GM20000 (cell line): ENCODE measurements at regions not wholly inside any gene's neighbourhood (a gene's known extent, or its start where the extent isn't known, plus 50 kb on each side); places are given as distances from the start of the nearest gene placed in this dataset.

Experiments used
- DNase-seq: peaks from one replicate; pipeline ENCODE4 v3.0.0; 2012; ENCODE audit warnings: low spot score
- TF ChIP-seq, protein P1 (sequence below): IDR thresholded peaks from 2 replicates; pipeline ENCODE4 v1.5.1; 2012; ENCODE audit warnings: mild to moderate bottlenecking, control low read depth; ENCODE audit errors: extremely low read depth, missing control alignments

DNA sequence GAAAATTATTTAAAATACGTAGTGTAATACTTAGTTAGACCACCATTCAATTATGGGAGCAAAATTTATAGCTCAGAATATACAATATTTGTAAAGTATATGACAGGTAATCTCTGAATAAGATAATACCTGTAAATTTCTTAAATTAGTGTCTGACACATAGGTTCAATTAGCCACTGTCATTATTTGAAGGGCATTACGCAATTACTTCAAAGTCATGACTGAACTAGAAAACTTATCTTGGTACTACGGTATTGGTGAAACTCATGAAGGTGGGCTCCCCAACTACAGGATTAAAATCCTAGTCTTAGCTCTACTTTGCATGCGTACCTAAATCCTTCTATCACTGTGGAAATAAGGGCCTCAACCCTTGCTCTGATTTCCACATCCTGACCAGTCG is 860.7 kb downstream of the PCDH19 start:
- TF ChIP-seq, protein P1, sequence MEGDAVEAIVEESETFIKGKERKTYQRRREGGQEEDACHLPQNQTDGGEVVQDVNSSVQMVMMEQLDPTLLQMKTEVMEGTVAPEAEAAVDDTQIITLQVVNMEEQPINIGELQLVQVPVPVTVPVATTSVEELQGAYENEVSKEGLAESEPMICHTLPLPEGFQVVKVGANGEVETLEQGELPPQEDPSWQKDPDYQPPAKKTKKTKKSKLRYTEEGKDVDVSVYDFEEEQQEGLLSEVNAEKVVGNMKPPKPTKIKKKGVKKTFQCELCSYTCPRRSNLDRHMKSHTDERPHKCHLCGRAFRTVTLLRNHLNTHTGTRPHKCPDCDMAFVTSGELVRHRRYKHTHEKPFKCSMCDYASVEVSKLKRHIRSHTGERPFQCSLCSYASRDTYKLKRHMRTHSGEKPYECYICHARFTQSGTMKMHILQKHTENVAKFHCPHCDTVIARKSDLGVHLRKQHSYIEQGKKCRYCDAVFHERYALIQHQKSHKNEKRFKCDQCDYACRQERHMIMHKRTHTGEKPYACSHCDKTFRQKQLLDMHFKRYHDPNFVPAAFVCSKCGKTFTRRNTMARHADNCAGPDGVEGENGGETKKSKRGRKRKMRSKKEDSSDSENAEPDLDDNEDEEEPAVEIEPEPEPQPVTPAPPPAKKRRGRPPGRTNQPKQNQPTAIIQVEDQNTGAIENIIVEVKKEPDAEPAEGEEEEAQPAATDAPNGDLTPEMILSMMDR, result no peak
- no peak for DNase-seq

DNA sequence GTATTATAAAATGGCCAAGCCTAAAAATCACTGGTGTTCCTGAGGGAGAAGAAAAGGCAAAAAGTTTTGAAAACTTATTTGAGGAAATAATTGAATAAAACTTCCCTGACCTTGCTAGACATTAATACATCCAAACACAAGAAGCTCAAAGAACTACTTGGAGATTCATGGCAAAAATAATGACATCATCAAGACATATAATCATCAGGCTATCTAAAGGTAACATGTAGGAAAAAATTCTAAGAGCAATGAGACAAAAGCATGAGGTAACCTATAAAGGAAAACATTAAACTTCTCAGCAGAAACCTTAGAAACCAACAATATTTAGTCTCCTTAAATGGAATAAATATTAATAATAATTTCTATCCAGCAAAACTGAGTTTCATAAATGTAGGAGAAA is 887.6 kb downstream of the PCDH19 start:
- DNase-seq, result no peak
- TF ChIP-seq, protein P1, result no peak

DNA sequence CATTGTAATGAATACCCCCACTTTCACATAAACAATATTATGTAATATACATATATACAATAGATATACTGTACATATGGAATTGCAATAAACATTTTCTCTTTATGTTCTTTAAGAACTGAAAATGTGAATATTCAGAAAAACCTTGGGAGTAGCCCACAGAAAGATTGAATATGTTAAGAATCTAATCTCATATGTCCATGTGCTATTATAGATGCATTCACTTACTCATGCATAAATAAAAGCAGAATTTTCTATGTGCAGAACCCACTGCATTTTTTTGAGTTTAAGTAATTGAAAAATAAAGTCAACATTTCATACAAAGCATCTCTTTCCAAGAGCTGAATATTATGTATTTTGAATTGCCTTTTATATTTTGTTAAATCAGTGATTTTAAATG is 902.3 kb downstream of the PCDH19 start:
- TF ChIP-seq, protein P1, result no peak
- no peak for DNase-seq

DNA sequence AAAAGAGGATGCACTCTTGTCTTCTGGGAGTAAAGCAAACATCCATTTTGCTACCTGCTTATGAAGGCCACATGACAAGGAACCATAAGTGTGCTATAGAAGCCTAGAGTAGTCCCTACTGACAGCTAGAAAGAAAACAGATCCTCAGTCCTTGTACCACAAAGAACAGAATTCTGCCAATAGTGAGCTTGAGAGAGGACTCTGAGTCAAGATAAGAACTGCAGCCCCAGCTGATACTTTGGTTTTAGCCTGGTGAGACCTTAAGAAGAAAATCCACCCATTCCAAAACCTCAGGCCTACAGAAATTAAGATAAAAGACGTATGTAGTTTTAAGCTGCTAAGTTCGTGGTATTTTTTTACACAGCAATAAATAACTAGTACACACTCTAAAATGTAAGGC is 914.6 kb downstream of the PCDH19 start:
- TF ChIP-seq, protein P1, result no peak
- DNase-seq, result no peak

DNA sequence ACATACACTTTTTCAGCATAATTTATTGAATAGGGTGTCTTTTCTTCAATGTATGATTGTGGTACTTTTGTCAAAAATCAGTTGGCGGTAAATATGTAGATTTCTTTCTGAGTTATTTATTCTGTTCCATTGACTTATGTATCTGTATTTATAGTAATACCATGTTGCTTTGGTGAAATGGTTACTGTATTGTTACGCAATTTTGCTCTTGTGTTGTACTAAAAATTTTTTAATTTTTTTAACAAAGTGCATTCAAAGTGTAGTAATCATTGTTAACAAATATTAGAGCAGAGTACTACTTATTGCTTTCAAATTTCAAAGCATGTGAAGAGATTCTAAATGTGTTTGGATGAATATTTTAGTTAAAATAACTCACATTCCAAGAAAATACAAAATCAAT is 915.4 kb downstream of the PCDH19 start:
- no peak for DNase-seq
- TF ChIP-seq, protein P1, result no peak

DNA sequence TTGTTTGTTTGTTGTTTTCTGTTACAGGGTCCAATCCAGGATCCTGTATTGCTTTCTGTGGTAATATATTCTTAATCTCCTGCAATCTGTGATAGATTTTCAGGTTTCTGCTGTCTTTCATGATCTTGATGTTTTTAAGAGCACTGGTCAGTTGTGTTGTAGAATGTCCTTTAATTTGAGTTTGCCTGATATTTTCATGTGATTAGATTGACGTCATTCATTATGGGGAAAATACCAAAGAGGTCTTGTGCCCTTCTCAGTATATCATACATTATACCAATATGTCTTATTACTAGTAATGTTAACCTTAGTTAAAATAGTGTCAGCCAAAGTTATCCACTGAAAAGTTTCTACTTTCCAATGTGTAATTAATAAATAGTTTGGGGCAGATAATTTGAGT is 929.3 kb downstream of the PCDH19 start:
- TF ChIP-seq, protein P1, result no peak
- DNase-seq, result no peak

DNA sequence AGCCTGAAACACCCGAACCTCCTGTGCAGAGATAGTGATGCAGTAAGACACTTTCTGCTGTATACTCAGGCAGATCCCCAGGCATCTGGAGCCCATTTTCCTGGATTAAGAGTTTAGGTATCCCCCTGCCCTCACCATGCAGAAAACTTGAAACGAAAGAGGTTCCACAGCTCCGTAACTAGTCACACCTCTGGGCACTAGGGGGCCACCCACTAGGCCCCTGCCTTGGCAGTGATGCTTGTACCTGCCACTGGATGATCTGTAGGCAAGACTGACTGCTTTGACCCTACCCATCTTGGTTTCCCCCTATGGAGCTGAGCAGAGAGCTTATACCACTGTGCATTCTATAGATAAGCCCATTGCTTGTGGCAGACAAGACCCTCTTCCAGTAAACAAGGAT is 940.6 kb downstream of the PCDH19 start:
- TF ChIP-seq, protein P1, result no peak
- no peak for DNase-seq

DNA sequence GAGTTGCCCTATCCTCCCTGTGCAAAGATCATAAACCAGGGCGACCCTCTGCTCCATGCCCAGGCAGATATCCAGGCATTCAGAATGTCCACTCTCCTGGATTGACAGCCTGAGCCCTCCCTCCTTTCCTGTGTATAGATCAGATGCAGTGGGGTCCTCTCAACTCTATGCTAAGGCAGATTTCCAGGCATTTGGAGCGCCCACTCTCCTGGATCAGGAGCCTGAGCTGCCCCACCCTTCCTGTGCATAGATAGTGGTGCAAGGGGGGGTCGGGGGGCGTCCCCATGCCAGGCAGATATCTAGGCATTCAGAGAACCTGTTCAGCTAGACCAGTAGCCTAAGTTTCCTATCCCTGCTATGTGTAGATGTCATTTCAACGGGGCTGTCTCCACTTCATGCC is 941.1 kb downstream of the PCDH19 start:
- TF ChIP-seq, protein P1, result no peak
- no peak for DNase-seq
